OCI-LY1 (cell line): ENCODE measurements at regions not wholly inside any gene's neighbourhood (a gene's known extent, or its start where the extent isn't known, plus 50 kb on each side); places are given as distances from the start of the nearest gene placed in this dataset.

ENCODE experiments used
- H2AFZ ChIP-seq: fragments of 200-600 bp; sonication (generic), shearing (Covaris generic); 2 replicates; pipeline ENCODE4 v1.6.0; 2014; ENCODE audit warnings: antibody characterized with exemption, mild to moderate bottlenecking, low read length
- H3F3A ChIP-seq: fragments of 200-600 bp; sonication (generic), shearing (Covaris generic); 2 replicates; pipeline ENCODE4 v1.6.0; 2014; ENCODE audit warnings: mild to moderate bottlenecking, antibody characterized with exemption, low read length, moderate library complexity; ENCODE audit not compliant: insufficient read depth
- H3K27ac ChIP-seq: fragments of 200-600 bp; sonication (generic); 2 replicates; pipeline ENCODE4 v1.5.1; 2014; ENCODE audit warnings: low read length, mixed run types, mild to moderate bottlenecking, low read depth; ENCODE audit not compliant: poor library complexity, severe bottlenecking
- H3K27me3 ChIP-seq: fragments of 200-600 bp; sonication (generic); 2 replicates; pipeline ENCODE4 v1.6.0; 2014; ENCODE audit warnings: antibody characterized with exemption, mild to moderate bottlenecking, low read length, moderate library complexity; ENCODE audit not compliant: insufficient read depth
- H3K36me3 ChIP-seq: fragments of 200-600 bp; sonication (generic); 2 replicates; pipeline ENCODE4 v1.6.1; 2014; ENCODE audit warnings: mild to moderate bottlenecking, antibody characterized with exemption, low read length, moderate library complexity, mixed read lengths; ENCODE audit not compliant: insufficient read depth
- H3K4me1 ChIP-seq: fragments of 200-600 bp; sonication (generic); 2 replicates; pipeline ENCODE4 v1.5.1; 2014; ENCODE audit warnings: mild to moderate bottlenecking, low read length, moderate library complexity; ENCODE audit not compliant: insufficient read depth, severe bottlenecking
- H3K4me2 ChIP-seq: fragments of 200-600 bp; sonication (generic), shearing (Covaris generic); 2 replicates; pipeline ENCODE4 v1.6.1; 2014; ENCODE audit warnings: low read length
- H3K4me3 ChIP-seq: fragments of 200-600 bp; sonication (generic); 2 replicates; pipeline ENCODE4 v1.5.1; 2014; ENCODE audit warnings: low read length, low read depth, mild to moderate bottlenecking, mixed read lengths; ENCODE audit not compliant: poor library complexity, severe bottlenecking
- H3K79me2 ChIP-seq: fragments of 200-600 bp; shearing (Covaris generic); 2 replicates; pipeline ENCODE4 v1.6.1; 2016; ENCODE audit warnings: mixed run types, low read length, mixed read lengths; ENCODE audit not compliant: insufficient read depth
- H3K9ac ChIP-seq: fragments of 200-600 bp; sonication (generic), shearing (Covaris generic); 2 replicates; pipeline ENCODE4 v1.6.1; 2014; ENCODE audit warnings: mild to moderate bottlenecking, low read length, mixed read lengths
- H3K9me2 ChIP-seq: fragments of 200-600 bp; sonication (generic), shearing (Covaris generic); 2 replicates; pipeline ENCODE4 v1.6.1; 2014; ENCODE audit warnings: low read depth, mild to moderate bottlenecking, low read length, mixed read lengths
- H3K9me3 ChIP-seq: fragments of 200-600 bp; shearing (Covaris generic); 2 replicates; pipeline ENCODE4 v1.6.1; 2014; ENCODE audit warnings: low read length, mixed read lengths
- H4K20me1 ChIP-seq: fragments of 200-600 bp; sonication (generic), shearing (Covaris generic); 2 replicates; pipeline ENCODE4 v1.6.0; 2016; ENCODE audit warnings: mild to moderate bottlenecking, low read length; ENCODE audit not compliant: insufficient read depth
- EZH2 ChIP-seq: fragments of 200-600 bp; sonication (generic), shearing (Covaris generic); IDR thresholded peaks from 2 replicates; pipeline ENCODE4 v1.8.0; 2017; ENCODE audit warnings: borderline replicate concordance, mixed run types, mild to moderate bottlenecking, antibody characterized with exemption, low read length, moderate library complexity, mixed read lengths
- TF ChIP-seq, protein P1 (sequence below): fragments of 200-600 bp; sonication (generic), shearing (Covaris generic); IDR thresholded peaks from 2 replicates; pipeline ENCODE4 v1.5.1; 2017; ENCODE audit warnings: mild to moderate bottlenecking, antibody characterized with exemption, low read length, moderate library complexity, mixed read lengths

DNA sequence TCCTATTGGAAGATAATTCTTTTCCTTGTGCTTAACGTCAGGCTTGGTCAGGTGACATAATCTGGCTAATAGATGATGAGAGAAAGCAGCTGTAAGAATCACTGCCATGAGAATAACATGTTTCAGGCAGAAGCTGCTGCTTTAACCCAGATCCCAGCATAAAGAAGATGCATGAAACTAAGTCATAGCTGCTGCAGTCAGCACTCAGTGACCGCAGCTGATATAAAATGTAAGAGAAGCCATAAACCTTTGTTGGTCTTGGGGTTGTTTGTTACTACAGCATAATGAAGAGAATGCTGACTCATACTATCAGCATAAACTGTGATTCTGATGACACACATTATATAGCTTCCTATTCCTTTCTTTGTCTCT lies 274.3 kb upstream of the TRIB2 start:
- Histone ChIP-seq H3K27me3 (no peaks in the 10 kb centered on the region), H3K9me3 (no peaks in the 10 kb centered on the region), H3K4me1 (no peaks in the 10 kb centered on the region), H2AFZ (no peak overlapping the region), H3K79me2 (no peaks in the 10 kb centered on the region), H3K9me2 (no peaks in the 10 kb centered on the region), H3F3A (no peaks in the 10 kb centered on the region), H3K4me3 (no peak overlapping the region), H3K9ac (no peak overlapping the region), H4K20me1 (no peaks in the 10 kb centered on the region), H3K4me2 (no peak overlapping the region), H3K27ac (no peak overlapping the region), H3K36me3 (no peaks in the 10 kb centered on the region)
- TF ChIP-seq, protein P1, sequence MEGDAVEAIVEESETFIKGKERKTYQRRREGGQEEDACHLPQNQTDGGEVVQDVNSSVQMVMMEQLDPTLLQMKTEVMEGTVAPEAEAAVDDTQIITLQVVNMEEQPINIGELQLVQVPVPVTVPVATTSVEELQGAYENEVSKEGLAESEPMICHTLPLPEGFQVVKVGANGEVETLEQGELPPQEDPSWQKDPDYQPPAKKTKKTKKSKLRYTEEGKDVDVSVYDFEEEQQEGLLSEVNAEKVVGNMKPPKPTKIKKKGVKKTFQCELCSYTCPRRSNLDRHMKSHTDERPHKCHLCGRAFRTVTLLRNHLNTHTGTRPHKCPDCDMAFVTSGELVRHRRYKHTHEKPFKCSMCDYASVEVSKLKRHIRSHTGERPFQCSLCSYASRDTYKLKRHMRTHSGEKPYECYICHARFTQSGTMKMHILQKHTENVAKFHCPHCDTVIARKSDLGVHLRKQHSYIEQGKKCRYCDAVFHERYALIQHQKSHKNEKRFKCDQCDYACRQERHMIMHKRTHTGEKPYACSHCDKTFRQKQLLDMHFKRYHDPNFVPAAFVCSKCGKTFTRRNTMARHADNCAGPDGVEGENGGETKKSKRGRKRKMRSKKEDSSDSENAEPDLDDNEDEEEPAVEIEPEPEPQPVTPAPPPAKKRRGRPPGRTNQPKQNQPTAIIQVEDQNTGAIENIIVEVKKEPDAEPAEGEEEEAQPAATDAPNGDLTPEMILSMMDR = no peak
- no peak for TF ChIP-seq EZH2

DNA sequence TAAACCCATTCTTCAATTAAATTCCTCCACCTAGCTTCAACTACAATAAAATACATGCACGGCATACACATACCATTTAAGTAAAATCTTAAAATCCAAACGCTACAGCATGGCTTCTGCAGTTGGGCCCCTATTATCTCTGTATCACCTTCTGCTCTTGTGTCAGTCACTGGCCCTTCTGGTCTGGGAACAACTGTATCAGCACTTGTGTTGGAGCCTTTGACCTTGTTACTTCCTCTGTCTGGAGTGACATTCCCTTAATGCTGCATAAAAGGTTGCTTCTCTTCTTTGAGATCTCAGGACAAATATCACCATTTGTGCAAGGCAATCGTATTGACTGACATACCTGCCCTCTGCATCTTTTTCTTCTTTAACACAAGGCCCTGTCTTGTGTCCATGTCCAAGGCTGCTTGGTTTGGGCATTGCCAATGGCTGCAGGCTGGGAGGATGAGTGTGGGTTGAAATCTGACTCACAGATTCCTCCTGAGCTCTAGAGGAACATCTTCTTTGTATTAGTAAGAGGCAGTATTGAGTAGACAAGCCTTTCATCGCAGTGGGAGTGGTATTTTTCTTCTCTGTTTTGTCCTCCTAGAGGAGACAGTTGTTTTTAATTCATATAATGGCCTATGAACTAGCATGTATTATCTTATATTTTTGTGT lies 267.8 kb upstream of the TRIB2 start:
- TF ChIP-seq, protein P1 = no peak
- no peak for TF ChIP-seq EZH2
- no peak overlapping the region for H3K27ac ChIP-seq

DNA sequence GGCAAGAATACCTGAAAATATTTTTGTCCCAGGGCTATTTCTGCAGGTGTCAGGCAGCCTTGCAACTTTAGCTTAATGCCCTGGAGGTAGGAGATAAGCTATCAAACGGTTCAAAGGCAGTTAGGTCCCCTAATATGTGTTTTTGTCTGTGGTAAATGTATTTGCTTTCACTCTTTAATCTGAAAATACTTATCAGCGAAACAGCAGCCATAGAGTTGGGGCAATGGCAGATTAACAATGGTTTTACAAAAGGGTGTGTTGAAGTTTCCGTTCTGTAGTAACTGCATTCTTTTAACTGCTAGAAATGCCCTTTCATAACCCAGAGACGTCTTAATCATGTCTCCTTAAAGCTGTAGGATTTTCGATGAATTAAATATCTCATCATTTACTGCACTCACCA lies 265.0 kb upstream of the TRIB2 start:
- no peaks in the 10 kb centered on the region for H4K20me1 ChIP-seq
- peak overlapping the region; percentile 37 for H3K4me3 ChIP-seq
- H3K9ac ChIP-seq = peak overlapping the region; percentile 37; the same call in 1 of the 2 replicates
- no peaks in the 10 kb centered on the region for H3K9me2 ChIP-seq
- H3K27ac ChIP-seq = peak overlapping the region; percentile 58
- no peak for TF ChIP-seq EZH2
- TF ChIP-seq, protein P1 = no peak
- H3F3A ChIP-seq = no peaks in the 10 kb centered on the region
- H3K9me3 ChIP-seq = no peaks in the 10 kb centered on the region
- no peaks in the 10 kb centered on the region for H3K27me3 ChIP-seq
- no peaks in the 10 kb centered on the region for H3K36me3 ChIP-seq
- peaks cover 23% of the 10 kb centered on the region for H3K4me1 ChIP-seq
- peak overlapping the region; percentile 66 for H3K4me2 ChIP-seq
- peak overlapping the region; percentile 84 for H2AFZ ChIP-seq
- H3K79me2 ChIP-seq = no peaks in the 10 kb centered on the region

More for the DNA sequence above, 267.8 kb upstream of the TRIB2 start:
- Histone ChIP-seq H3K4me1 (peaks cover 17% of the 10 kb centered on the region), H3K79me2 (no peaks in the 10 kb centered on the region), H2AFZ (no peak overlapping the region), H3K4me2 (no peak overlapping the region), H3K9ac (no peak overlapping the region), H3K9me2 (no peaks in the 10 kb centered on the region), H3K27me3 (no peaks in the 10 kb centered on the region), H3F3A (no peaks in the 10 kb centered on the region), H3K4me3 (no peak overlapping the region), H4K20me1 (no peaks in the 10 kb centered on the region), H3K36me3 (no peaks in the 10 kb centered on the region), H3K9me3 (no peaks in the 10 kb centered on the region)
